GM12891 (cell line): ENCODE measurements at regions not wholly inside any gene's neighbourhood (a gene's known extent, or its start where the extent isn't known, plus 50 kb on each side); places are given as distances from the start of the nearest gene placed in this dataset.
"Not testable (repeated sequence)": the region's sequence is repeated elsewhere in the genome, so short reads cannot be mapped to it uniquely, and the experiment has no call there.

Experiments used
- PAX5 ChIP-seq: IDR thresholded peaks from 2 replicates; pipeline ENCODE4 v1.6.1; 2011; ENCODE audit warnings: low read length, moderate library complexity, mild to moderate bottlenecking; ENCODE audit not compliant: insufficient read depth, severe bottlenecking
- POLR2A ChIP-seq: IDR thresholded peaks from 2 replicates; pipeline ENCODE4 v1.6.1; 2011; ENCODE audit warnings: low read depth, low read length, control low read depth
- POLR2AphosphoS5 ChIP-seq: IDR thresholded peaks from 2 replicates; pipeline ENCODE4 v1.6.1; 2011; ENCODE audit warnings: low read depth, low read length, control low read depth
- POU2F2 ChIP-seq: IDR thresholded peaks from 2 replicates; pipeline ENCODE4 v1.6.1; 2011; ENCODE audit warnings: low read depth, mild to moderate bottlenecking, control low read depth, low read length, moderate library complexity
- SPI1 ChIP-seq: IDR thresholded peaks from 2 replicates; pipeline ENCODE4 v1.6.1; 2011; ENCODE audit warnings: low read depth, low read length, control low read depth
- TAF1 ChIP-seq: IDR thresholded peaks from 2 replicates; pipeline ENCODE4 v1.6.1; 2011; ENCODE audit warnings: low read depth, low read length, control low read depth

DNA sequence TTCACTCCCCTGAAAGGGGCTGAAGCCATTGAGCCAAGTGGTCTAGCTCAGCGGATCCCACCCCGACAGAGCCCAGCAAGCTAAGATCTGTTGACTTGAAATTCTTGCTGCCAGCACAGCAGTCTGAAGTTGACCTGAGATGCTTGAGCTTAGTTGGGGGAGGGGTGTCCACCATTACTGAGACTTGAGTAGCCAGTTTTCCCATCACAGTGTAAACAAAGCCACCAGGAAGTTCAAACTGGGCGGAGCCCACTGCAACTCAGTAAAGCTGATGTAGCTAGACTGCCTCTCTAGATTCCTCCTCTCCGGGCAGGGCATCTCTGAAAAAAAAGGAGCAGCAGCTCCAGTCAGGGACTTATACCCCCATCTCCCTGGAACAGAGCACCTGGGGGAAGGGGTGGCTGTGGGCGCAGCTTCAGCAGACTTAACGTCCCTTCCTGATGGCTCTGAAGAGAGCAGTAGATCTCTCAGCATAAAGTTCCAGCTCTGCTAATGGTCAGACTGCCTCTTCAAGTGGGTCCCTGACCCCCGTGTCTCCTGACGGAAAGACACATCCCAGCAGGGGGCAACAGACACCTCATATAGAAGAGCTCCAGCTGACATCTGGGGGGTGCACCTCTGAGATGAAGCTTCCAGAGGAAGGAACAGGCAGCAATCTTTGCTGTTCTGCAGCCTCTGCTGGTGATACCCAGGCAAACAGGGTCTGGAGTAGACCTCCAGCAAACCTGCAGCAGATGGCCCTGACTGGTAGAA lies 84.8 kb upstream of the EPB41L4A start:
- not testable (repeated sequence) for TF ChIP-seq POLR2A, POLR2AphosphoS5, TAF1, SPI1, PAX5, POU2F2
